DMS153 treated with DMSO at 0.1 percent for 48 hours (cell line): ENCODE measurements at regions not wholly inside any gene's neighbourhood (a gene's known extent, or its start where the extent isn't known, plus 50 kb on each side); places are given as distances from the start of the nearest gene placed in this dataset.
"Not testable (repeated sequence)": the region's sequence is repeated elsewhere in the genome, so short reads cannot be mapped to it uniquely, and the experiment has no call there.

Experiments used
- DNase-seq: peaks from one replicate; lab custom pipeline; 2025; ENCODE audit not compliant: unreplicated experiment; lab: John Stamatoyannopoulos, UW

DNA sequence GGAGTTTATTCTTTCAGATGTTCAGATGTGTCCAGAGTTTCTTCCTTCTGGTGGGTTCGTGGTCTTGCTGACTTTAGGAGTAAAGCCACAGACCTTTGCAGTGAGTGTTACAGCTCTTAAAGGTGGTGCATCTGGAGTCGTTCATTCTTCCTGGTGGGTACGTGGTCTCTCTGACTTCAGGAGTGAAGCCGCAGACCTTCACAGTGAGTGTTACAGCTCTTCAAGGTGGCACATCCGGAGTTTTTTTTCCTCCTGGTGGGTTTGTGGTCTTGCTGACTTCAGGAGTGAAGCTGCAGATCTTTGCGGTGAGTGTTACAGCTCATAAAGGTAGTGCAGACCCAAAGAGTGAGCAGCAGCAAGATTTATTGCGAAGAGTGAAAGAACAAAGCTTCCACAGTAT is 1263.2 kb downstream of the REEP3 start:
- DNase-seq = not testable (repeated sequence)

DNA sequence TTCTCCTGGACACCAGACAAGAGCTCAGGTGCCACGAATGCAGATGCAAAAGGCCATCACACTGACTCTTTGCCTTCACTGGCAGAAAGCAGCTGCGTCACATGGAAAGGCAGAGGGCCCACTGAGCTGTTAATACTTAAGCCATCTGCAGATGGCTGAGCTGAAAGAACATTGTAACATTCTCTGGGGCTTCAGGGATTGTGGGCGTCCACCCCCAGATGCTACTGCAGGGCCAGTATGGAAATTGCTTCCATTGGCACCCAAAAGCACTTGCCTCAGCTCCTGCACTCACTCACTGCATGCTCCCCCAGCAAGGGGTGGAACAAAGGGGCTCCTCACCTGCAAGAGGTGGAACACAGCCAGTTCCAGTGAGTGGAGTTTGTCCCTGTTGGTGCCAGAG is 1264.6 kb downstream of the REEP3 start:
- DNase-seq = no peak

DNA sequence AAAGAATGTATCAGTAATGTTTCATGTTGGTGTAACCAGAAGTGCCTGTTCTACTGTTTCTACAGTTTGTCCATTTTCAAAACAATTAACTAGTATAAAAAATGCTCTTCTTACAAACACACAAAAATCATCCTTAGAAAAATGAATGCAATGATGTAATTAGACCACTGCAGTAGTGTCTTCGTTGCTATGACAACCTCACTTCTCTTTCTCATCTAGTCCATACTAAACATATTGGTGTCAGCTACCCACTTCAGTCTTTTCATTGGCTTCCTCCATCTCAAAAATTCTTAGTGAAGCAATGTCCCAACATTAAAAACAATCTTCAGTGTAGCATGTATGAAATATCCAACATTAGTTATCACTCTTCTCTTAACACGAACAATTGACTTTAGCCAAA is 1265.8 kb downstream of the REEP3 start:
- DNase-seq = no peak

GRCh38 chr10:64795847-64796246 is 1274.6 kb downstream of the REEP3 start:
- DNase-seq = no peak

DNA sequence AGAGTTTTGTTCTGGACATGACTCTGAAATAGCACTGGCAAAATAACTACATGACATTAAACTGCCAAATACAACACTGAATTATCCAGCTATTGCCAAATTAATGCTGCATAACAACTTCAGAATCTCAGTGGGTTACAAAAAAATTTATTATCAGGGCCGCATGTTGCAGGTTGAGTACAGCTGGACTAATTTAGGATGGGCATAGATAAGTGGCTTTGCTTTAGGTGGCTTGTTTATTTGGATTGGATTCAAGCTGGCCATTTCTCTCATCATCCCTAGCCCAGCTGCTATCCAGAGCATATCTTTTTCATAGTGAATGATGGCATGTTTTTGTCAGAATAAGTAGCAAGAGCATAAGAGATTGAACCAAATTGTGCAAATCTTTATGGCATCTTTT is 1277.1 kb downstream of the REEP3 start:
- no peak for DNase-seq

GRCh38 chr10:64808233-64808632 is 1287.0 kb downstream of the REEP3 start:
- DNase-seq = not testable (repeated sequence)

- DNase-seq = not testable (repeated sequence)
Measured at GRCh38 chr10:64810046-64810445, 1288.8 kb downstream of the REEP3 start.

- DNase-seq = no peak
Measured at GRCh38 chr10:64813391-64813790, 1292.2 kb downstream of the REEP3 start.

DNA sequence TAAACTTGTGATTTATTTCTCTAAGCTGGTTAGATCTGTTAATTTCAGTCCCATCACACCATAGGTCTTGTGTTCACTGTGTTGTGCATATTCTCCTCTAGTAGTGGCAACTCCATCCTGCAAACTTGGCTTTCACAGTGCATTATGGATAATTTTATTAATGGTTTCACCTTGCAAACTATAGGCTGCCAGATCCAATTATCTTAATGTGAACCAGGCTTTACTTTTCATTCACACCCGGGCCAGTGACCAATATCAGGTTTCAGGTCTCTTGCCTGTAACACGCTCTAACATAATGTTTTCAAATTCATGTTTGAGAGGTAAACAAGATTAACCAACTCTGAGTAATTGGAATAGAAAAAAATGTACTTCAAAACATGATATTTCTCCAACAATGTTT is 1293.0 kb downstream of the REEP3 start:
- no peak for DNase-seq

- DNase-seq = no peak
Measured at GRCh38 chr10:64829888-64830412, 1308.7 kb downstream of the REEP3 start.

DNA sequence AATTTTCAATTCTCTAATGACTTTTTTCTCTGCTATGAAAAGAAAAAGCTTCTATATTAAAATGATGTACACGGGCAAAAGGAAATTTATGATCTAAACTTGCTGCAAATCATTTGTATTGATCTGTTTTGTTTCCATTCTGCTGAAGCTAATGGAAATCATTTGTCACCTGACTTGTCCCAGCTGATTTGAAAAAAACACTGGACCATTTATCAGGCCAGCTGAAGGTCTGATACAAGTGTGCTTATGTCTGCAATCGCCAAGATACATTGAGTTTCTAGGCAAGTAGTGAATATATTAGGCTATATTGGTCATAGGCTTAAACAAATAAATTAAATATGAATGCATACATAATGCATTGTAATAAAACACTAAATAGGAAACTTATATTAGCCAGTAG is 1309.7 kb downstream of the REEP3 start:
- no peak for DNase-seq

DNA sequence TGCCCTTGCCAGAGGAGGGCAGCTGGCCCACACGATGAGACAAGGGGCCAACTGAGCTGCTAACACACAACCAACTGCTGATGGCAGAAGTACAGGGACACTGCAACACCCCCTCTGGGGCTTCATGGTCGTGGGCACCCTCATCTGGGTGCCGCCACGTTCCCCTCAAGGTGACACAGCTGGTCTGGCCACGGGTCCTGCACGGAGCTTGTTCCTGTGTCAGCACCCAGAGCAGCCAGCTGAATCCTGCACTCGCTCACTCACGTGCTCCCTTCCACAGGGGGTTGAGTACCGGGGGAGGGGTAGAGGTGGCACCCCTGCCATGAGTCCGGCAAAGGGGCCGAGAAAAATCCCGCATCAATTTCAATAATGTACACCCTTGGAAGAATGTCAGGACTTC is 1319.1 kb downstream of the REEP3 start:
- no peak for DNase-seq

DNA sequence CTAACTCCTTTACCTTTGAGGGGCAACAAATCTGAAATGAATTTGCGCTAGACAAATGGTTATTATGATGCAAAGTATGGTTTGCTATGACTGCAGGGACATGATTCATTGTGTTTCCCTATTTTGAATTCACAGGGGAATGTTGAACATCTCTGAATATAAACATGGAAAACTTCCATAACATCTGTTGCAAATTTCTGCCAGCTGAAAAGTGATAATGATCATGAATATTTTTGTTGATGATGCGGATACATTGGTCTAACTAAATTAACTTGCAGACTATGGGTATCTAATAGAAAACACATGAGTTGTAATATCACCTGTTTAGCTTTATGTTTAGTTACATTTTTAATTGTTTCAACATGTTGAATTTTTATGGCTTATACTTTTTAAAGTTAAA is 1325.5 kb downstream of the REEP3 start:
- no peak for DNase-seq

GRCh38 chr10:64855941-64856340 is 1334.7 kb downstream of the REEP3 start:
- DNase-seq = no peak

DNA sequence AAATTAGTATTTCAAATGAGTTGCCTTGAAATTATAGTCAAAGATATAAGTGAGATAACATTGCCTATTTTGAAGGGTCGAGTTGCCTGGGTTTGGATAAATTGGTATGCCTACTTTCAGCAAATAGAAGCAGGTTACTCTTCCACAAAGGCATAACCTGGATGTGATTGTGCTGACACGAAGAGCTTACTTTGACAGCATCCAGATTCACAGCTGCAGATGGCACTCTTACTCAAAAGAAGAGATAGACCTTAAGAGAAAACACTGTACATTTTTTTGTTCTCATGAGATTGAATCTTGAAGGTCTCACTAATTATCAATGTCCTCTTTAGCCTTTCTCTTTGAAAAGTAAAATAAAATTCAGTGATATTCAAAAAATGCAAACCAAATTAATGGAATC is 1338.7 kb downstream of the REEP3 start:
- no peak for DNase-seq

- DNase-seq = no peak
Measured at GRCh38 chr10:64863836-64864235, 1342.6 kb downstream of the REEP3 start.

GRCh38 chr10:64867501-64867962 is 1346.3 kb downstream of the REEP3 start:
- no peak for DNase-seq

- no peak for DNase-seq
Measured at GRCh38 chr10:64873088-64873487, 1351.9 kb downstream of the REEP3 start.

- no peak for DNase-seq
Measured at GRCh38 chr10:64873959-64874358, 1352.8 kb downstream of the REEP3 start.

DNA sequence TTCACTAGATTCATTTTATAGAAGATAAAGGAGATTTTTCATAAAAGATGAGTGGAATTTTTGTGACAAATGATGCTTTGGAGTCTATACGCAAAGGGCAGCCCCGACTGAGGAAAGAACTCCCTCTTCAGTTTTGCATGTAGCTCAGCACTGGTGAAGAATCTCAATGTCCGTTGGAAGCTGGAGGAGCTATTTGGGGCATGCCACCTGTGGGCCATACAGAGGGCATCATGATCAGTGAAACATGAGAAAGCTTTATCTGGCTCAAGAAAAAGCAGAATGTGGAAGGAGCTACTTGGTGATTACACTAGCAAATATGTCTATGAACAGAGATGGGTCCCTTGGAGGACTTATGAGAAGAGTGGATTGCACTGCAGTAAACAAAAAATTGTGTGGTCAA is 1359.3 kb downstream of the REEP3 start:
- DNase-seq = no peak

- no peak for DNase-seq
Measured at GRCh38 chr10:64881257-64881656, 1360.1 kb downstream of the REEP3 start.

DNA sequence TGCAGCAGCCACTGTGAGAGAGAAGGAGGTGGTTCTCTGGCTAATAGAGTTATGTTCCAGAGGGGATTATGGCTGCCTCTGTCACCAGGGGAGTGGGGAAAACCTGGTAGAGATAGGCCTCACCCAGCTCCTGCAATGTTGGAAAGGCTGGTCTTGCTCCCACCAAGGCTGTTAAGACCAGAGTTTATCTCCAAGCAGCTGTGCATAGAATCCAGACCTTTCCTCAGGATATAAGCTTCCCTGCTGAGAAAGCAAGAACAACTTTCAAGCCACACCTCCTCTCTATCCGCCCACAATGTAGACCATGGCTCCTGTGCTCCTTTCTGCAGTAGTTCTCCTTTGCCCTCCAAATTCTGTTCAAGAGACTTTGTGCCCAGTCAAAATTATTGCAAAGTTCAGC is 1375.4 kb downstream of the REEP3 start:
- DNase-seq = no peak

DNA sequence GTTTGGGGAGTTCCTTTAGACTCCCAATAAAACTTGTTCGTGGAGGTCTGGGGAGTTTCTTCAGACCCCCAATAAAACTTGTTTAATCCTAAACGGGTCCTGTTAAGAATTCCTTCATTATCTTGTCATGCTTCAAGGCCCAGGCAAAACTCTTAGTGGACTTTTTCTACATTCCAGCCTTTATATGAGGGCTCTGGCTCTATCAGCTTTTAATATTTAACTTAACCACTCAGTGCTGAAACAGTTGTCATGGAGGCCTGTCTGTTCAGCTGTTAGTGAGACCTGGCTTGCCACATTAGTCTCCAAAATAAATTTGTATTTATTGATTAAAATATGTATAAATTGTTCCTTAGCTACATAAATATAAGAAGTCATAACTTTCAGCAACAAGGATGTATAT is 1385.1 kb downstream of the REEP3 start:
- not testable (repeated sequence) for DNase-seq

DNA sequence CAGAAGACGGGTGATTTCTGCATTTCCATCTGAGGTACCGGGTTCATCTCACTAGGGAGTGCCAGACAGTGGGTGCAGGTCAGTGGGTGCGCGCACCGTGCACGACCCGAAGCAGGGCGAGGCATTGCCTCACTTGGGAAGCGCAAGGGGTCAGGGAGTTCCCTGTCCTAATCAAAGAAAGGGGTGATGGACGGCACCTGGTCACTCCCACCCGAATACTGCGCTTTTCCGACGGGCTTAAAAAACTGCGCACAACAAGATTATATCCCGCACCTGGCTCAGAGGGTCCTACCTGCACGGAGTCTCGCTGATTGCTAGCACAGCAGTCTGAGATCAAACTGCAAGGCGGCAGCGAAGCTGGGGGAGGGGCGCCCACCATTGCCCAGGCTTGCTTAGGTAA is 1403.1 kb downstream of the REEP3 start:
- not testable (repeated sequence) for DNase-seq
